SK-N-MC (cell line): ENCODE measurements at regions not wholly inside any gene's neighbourhood (a gene's known extent, or its start where the extent isn't known, plus 50 kb on each side); places are given as distances from the start of the nearest gene placed in this dataset.

Source experiments
- EZH2 ChIP-seq: fragments of 200-600 bp; sonication (generic); IDR thresholded peaks from one replicate; pipeline ENCODE4 v1.6.1; 2017; ENCODE audit warnings: antibody characterized with exemption
- FOXP2 ChIP-seq: optimal IDR thresholded peaks from 2 replicates; pipeline ENCODE3; 2011; ENCODE audit warnings: mild to moderate bottlenecking, moderate library complexity; ENCODE audit not compliant: insufficient read depth; ENCODE audit errors: extremely low read length, control extremely low read depth
- POLR2AphosphoS5 ChIP-seq: IDR thresholded peaks from 2 replicates; pipeline ENCODE4 v1.6.1; 2012; ENCODE audit warnings: mild to moderate bottlenecking, low read depth, low read length, borderline replicate concordance

- TF ChIP-seq POLR2AphosphoS5 = no peak
- TF ChIP-seq EZH2 = no peak
- TF ChIP-seq FOXP2 = no peak
These were observed 298.8 kb upstream of the UMPS start for GRCh38 chr3:124431331-124431994.
